GM06990 (cell line): ENCODE measurements at regions not wholly inside any gene's neighbourhood (a gene's known extent, or its start where the extent isn't known, plus 50 kb on each side); places are given as distances from the start of the nearest gene placed in this dataset.

Experiments used
- DNase-seq: peaks from one replicate; pipeline ENCODE4 v3.0.0-alpha.2; 2011; ENCODE audit not compliant: insufficient read length; ENCODE audit errors: extremely low read depth
- H3K27me3 ChIP-seq: replicated peaks from 2 replicates; pipeline ENCODE4 v1.6.0; 2011; ENCODE audit warnings: low read length; ENCODE audit not compliant: control insufficient read depth, insufficient read depth
- H3K36me3 ChIP-seq: 2 replicates; pipeline ENCODE4 v1.5.1; 2011; ENCODE audit warnings: low read length; ENCODE audit not compliant: control insufficient read depth, insufficient read depth
- H3K4me3 ChIP-seq: replicated peaks from 2 replicates; pipeline ENCODE4 v1.5.1; 2011; ENCODE audit warnings: low read depth, mild to moderate bottlenecking, control low read depth, low read length
- TF ChIP-seq, protein P1 (sequence below): IDR thresholded peaks from 2 replicates; pipeline ENCODE4 v1.5.1; 2011; ENCODE audit warnings: low read length, control low read depth, mild to moderate bottlenecking, inconsistent platforms; ENCODE audit not compliant: insufficient read depth, poor library complexity, severe bottlenecking

DNA sequence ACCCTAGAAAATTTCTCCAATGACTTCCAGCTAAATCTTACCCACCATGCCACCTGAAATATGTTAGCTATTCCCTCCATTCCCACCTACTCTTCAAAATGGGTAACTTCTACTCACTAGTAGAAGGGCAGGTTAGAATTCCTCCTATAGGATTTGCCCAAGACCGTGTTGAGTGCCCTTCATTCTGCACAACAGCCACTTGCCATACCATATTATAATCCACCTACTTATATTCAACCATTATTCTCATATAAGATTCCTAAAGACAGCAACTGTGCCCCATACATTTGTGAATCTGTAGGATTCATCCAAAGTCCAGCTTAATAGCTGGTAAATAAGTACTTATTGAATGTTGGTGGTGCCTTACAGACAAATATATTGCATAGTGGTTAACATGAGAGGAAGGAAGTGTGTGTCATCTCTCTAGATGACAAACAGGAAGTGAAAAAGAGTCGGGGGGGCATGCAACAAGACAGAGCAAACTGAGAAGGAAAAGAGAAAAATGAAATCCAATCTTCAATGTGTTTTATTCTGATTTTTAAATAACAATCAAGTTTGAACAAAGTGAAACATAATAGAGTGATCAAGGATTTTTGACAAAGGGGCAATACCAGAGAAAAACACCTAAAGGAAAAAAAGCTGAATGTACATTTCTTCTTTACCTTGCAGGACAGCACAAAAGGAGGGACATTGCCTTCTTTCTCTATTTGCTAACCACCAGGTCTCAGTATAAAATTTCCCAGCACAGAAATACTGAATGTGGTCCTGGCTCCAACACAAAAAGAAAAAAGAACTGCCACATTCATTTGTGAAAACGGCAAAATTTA, 389.3 kb upstream of the USP15 start:
- Histone ChIP-seq H3K27me3 (no peaks in the 10 kb centered on the region), H3K36me3 (no peaks in the 10 kb centered on the region), H3K4me3 (no peak overlapping the region)
- DNase-seq = no peak
- TF ChIP-seq, protein P1, sequence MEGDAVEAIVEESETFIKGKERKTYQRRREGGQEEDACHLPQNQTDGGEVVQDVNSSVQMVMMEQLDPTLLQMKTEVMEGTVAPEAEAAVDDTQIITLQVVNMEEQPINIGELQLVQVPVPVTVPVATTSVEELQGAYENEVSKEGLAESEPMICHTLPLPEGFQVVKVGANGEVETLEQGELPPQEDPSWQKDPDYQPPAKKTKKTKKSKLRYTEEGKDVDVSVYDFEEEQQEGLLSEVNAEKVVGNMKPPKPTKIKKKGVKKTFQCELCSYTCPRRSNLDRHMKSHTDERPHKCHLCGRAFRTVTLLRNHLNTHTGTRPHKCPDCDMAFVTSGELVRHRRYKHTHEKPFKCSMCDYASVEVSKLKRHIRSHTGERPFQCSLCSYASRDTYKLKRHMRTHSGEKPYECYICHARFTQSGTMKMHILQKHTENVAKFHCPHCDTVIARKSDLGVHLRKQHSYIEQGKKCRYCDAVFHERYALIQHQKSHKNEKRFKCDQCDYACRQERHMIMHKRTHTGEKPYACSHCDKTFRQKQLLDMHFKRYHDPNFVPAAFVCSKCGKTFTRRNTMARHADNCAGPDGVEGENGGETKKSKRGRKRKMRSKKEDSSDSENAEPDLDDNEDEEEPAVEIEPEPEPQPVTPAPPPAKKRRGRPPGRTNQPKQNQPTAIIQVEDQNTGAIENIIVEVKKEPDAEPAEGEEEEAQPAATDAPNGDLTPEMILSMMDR = no peak

DNA sequence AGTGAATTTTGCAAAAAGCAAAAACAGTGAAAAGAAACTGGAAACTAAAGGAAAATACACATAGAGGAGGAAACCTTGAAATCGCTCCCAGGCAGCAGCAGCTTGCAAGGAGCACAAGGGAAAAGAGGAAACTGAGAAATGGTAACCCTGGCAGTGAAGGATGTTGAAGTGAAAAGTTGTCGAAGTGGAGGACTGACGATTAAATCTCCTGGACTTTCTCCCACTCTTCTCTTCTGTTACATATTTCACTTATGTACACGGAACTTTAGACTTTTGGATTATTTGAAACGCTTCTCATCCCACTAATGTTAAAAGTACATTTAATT, 388.8 kb upstream of the USP15 start:
- no peaks in the 10 kb centered on the region for H3K36me3 ChIP-seq
- no peak overlapping the region for H3K4me3 ChIP-seq
- H3K27me3 ChIP-seq = no peaks in the 10 kb centered on the region
- TF ChIP-seq, protein P1 = no peak
- no peak for DNase-seq

DNA sequence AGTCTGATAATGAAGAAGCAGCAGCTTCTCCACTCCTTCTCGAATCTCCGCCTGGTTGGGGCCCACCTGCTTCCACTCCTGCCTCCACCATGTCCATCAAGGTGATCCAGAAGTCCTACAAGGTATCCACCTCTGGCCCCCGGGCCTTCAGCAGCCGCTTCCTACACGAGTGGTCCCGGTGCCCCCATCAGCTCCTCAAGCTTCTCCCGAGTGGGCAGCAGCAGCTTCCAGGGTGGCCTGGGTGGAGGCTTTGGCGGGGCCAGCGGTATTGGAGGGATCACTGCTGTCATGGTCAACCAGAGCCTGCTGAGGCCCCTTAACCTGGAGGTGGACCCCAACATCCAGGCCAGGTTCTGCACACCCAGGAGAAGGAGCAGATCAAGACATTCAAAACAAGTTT, 381.0 kb upstream of the USP15 start:
- DNase-seq = no peak

DNA sequence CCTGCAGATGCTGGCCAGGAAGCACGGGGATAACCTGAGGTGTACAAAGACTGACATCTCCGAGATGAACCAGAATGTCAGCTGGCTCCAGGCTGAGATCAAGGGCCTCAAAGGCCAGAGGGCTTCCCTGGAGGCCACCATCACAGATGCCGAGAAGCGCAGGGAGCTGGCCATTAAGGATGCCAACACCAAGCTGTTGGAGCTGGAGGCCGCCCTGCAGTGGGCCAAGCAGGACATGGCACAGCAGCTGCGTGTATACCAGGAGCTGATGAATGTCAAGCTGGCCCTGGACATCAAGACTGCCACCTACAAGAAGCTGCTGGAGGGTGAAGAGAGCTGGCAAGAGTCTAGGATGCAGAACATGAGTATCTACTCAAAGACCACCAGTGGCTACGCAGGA, 380.0 kb upstream of the USP15 start:
- DNase-seq = no peak
- TF ChIP-seq, protein P1 = no peak
- Histone ChIP-seq H3K4me3 (no peak overlapping the region), H3K27me3 (no peaks in the 10 kb centered on the region), H3K36me3 (no peaks in the 10 kb centered on the region)

More for the DNA sequence above, 381.0 kb upstream of the USP15 start:
- H3K36me3 ChIP-seq = no peaks in the 10 kb centered on the region
- H3K27me3 ChIP-seq = no peaks in the 10 kb centered on the region
- TF ChIP-seq, protein P1 = no peak
- H3K4me3 ChIP-seq = no peak overlapping the region

DNA sequence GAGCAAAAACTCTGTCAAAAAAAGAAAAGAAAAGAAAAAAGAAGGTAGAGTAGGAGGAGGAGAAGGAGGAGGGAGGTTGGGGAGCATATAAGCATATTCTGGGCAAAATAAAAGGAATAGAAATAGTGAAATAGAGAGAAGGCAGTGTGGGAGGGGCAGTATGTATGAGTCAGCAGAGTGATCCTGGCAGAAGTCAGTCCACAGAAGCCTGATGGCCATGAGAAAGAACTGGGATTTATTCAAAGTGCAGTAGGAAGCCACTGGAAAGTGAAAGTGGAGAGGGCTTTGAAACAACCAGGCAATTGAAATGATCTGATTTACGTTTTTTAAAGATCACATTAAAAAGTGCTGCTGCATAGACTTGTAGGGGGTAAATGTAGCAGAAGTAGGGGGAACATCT, 368.6 kb upstream of the USP15 start:
- TF ChIP-seq, protein P1 = no peak
- Histone ChIP-seq H3K4me3 (no peak overlapping the region), H3K27me3 (no peaks in the 10 kb centered on the region), H3K36me3 (no peaks in the 10 kb centered on the region)
- DNase-seq = no peak
